ENCODE measurements at regions not wholly inside any gene's neighbourhood (a gene's known extent, or its start where the extent isn't known, plus 50 kb on each side); places are given as distances from the start of the nearest gene placed in this dataset.

DNA sequence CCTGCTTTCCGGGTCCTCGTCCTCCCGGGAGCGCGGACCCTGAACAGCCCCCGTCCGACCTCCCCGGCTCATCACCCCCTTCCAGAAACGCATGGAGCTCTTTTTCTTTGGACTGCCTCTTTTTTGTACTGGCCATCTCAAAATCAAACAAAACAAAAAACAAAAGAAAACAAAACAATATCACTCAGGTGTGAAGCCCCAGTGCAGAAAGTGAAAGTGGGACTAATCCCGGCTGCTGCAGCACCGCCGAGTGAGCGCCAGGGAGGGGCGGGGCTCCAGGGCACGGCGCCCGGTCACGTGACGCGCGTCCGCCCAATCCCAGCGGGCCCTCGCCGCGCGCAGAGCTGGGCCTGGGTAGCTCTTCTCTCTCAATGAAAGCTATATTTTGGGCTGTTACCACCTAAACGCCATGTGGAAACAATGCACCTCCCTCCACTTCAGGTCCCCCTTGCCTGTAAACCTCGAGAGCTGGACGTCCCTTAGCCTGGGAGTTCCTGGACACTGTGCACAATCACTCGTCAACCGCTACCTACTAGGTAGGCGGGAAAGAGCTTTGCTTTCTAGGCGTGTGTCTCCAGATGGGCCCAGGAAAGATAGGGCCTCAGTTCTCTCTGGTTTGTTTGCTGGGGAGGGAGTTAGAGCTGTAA, 93.7 kb upstream of the PRDM1 start (continued):
- TF ChIP-seq, protein P1, sequence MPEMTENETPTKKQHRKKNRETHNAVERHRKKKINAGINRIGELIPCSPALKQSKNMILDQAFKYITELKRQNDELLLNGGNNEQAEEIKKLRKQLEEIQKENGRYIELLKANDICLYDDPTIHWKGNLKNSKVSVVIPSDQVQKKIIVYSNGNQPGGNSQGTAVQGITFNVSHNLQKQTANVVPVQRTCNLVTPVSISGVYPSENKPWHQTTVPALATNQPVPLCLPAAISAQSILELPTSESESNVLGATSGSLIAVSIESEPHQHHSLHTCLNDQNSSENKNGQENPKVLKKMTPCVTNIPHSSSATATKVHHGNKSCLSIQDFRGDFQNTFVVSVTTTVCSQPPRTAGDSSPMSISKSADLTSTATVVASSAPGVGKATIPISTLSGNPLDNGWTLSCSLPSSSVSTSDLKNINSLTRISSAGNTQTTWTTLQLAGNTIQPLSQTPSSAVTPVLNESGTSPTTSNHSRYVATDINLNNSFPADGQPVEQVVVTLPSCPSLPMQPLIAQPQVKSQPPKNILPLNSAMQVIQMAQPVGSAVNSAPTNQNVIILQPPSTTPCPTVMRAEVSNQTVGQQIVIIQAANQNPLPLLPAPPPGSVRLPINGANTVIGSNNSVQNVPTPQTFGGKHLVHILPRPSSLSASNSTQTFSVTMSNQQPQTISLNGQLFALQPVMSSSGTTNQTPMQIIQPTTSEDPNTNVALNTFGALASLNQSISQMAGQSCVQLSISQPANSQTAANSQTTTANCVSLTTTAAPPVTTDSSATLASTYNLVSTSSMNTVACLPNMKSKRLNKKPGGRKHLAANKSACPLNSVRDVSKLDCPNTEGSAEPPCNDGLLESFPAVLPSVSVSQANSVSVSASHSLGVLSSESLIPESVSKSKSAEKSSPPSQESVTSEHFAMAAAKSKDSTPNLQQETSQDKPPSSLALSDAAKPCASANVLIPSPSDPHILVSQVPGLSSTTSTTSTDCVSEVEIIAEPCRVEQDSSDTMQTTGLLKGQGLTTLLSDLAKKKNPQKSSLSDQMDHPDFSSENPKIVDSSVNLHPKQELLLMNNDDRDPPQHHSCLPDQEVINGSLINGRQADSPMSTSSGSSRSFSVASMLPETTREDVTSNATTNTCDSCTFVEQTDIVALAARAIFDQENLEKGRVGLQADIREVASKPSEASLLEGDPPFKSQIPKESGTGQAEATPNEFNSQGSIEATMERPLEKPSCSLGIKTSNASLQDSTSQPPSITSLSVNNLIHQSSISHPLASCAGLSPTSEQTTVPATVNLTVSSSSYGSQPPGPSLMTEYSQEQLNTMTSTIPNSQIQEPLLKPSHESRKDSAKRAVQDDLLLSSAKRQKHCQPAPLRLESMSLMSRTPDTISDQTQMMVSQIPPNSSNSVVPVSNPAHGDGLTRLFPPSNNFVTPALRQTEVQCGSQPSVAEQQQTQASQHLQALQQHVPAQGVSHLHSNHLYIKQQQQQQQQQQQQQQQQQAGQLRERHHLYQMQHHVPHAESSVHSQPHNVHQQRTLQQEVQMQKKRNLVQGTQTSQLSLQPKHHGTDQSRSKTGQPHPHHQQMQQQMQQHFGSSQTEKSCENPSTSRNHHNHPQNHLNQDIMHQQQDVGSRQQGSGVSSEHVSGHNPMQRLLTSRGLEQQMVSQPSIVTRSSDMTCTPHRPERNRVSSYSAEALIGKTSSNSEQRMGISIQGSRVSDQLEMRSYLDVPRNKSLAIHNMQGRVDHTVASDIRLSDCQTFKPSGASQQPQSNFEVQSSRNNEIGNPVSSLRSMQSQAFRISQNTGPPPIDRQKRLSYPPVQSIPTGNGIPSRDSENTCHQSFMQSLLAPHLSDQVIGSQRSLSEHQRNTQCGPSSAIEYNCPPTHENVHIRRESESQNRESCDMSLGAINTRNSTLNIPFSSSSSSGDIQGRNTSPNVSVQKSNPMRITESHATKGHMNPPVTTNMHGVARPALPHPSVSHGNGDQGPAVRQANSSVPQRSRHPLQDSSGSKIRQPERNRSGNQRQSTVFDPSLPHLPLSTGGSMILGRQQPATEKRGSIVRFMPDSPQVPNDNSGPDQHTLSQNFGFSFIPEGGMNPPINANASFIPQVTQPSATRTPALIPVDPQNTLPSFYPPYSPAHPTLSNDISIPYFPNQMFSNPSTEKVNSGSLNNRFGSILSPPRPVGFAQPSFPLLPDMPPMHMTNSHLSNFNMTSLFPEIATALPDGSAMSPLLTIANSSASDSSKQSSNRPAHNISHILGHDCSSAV (CRISPR knock-in tag; IDR thresholded peaks at IDR 0.05; ENCODE audit: borderline replicate concordance): no peak
- TF ChIP-seq ZNF260 (CRISPR knock-in tag; IDR thresholded peaks at IDR 0.05; ENCODE audit: borderline replicate concordance, low read depth): no peak
- TF ChIP-seq ZNF672 (CRISPR knock-in tag; IDR thresholded peaks at IDR 0.05): peak; percentile 58; the same call in 1 of the 2 replicates
- TF ChIP-seq CENPX (CRISPR knock-in tag; IDR thresholded peaks at IDR 0.05): no peak
- TF ChIP-seq, protein P2, sequence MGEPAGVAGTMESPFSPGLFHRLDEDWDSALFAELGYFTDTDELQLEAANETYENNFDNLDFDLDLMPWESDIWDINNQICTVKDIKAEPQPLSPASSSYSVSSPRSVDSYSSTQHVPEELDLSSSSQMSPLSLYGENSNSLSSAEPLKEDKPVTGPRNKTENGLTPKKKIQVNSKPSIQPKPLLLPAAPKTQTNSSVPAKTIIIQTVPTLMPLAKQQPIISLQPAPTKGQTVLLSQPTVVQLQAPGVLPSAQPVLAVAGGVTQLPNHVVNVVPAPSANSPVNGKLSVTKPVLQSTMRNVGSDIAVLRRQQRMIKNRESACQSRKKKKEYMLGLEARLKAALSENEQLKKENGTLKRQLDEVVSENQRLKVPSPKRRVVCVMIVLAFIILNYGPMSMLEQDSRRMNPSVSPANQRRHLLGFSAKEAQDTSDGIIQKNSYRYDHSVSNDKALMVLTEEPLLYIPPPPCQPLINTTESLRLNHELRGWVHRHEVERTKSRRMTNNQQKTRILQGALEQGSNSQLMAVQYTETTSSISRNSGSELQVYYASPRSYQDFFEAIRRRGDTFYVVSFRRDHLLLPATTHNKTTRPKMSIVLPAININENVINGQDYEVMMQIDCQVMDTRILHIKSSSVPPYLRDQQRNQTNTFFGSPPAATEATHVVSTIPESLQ (CRISPR knock-in tag; conservative IDR thresholded peaks at IDR 0.05): no peak
- TF ChIP-seq GLI4 (CRISPR knock-in tag; IDR thresholded peaks at IDR 0.05; ENCODE audit: borderline replicate concordance): peak; percentile 36; the same call in 1 of the 2 replicates
- TF ChIP-seq, protein P3, sequence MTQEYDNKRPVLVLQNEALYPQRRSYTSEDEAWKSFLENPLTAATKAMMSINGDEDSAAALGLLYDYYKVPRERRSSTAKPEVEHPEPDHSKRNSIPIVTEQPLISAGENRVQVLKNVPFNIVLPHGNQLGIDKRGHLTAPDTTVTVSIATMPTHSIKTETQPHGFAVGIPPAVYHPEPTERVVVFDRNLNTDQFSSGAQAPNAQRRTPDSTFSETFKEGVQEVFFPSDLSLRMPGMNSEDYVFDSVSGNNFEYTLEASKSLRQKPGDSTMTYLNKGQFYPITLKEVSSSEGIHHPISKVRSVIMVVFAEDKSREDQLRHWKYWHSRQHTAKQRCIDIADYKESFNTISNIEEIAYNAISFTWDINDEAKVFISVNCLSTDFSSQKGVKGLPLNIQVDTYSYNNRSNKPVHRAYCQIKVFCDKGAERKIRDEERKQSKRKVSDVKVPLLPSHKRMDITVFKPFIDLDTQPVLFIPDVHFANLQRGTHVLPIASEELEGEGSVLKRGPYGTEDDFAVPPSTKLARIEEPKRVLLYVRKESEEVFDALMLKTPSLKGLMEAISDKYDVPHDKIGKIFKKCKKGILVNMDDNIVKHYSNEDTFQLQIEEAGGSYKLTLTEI (CRISPR knock-in tag; conservative IDR thresholded peaks at IDR 0.05): no peak
- no peak for TF ChIP-seq ZNF317 (CRISPR knock-in tag; IDR thresholded peaks at IDR 0.05)
- no peak for TF ChIP-seq SIN3B (IDR thresholded peaks at IDR 0.05; ENCODE audit: low read length)
- no peak for TF ChIP-seq SIN3A (IDR thresholded peaks at IDR 0.05; ENCODE audit: borderline replicate concordance, low read depth, low read length)
- no peak for TF ChIP-seq ZNF207 (IDR thresholded peaks at IDR 0.05; ENCODE audit: borderline replicate concordance)
- TF ChIP-seq, protein P4, sequence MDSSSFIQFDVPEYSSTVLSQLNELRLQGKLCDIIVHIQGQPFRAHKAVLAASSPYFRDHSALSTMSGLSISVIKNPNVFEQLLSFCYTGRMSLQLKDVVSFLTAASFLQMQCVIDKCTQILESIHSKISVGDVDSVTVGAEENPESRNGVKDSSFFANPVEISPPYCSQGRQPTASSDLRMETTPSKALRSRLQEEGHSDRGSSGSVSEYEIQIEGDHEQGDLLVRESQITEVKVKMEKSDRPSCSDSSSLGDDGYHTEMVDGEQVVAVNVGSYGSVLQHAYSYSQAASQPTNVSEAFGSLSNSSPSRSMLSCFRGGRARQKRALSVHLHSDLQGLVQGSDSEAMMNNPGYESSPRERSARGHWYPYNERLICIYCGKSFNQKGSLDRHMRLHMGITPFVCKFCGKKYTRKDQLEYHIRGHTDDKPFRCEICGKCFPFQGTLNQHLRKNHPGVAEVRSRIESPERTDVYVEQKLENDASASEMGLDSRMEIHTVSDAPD (CRISPR knock-in tag; IDR thresholded peaks at IDR 0.05): no peak
- TF ChIP-seq, protein P5, sequence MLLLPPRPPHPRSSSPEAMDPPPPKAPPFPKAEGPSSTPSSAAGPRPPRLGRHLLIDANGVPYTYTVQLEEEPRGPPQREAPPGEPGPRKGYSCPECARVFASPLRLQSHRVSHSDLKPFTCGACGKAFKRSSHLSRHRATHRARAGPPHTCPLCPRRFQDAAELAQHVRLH (CRISPR knock-in tag; IDR thresholded peaks at IDR 0.05; ENCODE audit: borderline replicate concordance, low read depth): no peak
